ENCODE measurements at regions not wholly inside any gene's neighbourhood (a gene's known extent, or its start where the extent isn't known, plus 50 kb on each side); places are given as distances from the start of the nearest gene placed in this dataset.

GRCh38 chr7:93715234-93715633 lies 140.7 kb upstream of the CALCR start:
- TF ChIP-seq POLR2A (IDR thresholded peaks at IDR 0.05; ENCODE audit: low read depth, low read length) = no peak
- no peak for TF ChIP-seq SPI1 (IDR thresholded peaks at IDR 0.05; ENCODE audit: low read depth, low read length)
- TF ChIP-seq TAF1 (IDR thresholded peaks at IDR 0.05; ENCODE audit: low read depth, low read length) = no peak
- no peak for TF ChIP-seq POLR2AphosphoS5 (IDR thresholded peaks at IDR 0.05; ENCODE audit: low read depth, low read length)

Measured in GM12891 (cell line).